DMS153 treated with DMSO at 0.1 percent for 48 hours (cell line): ENCODE measurements at regions not wholly inside any gene's neighbourhood (a gene's known extent, or its start where the extent isn't known, plus 50 kb on each side); places are given as distances from the start of the nearest gene placed in this dataset.
A peak's percentile ranks its signal among the peaks of the same experiment; 100 is the strongest.
"Not testable (repeated sequence)": the region's sequence is repeated elsewhere in the genome, so short reads cannot be mapped to it uniquely, and the experiment has no call there.

Experiments used
- DNase-seq: peaks from one replicate; lab custom pipeline; 2025; ENCODE audit not compliant: unreplicated experiment; lab: John Stamatoyannopoulos, UW

- DNase-seq = no peak
Measured at GRCh38 chr6:20263059-20263458, 50.8 kb upstream of the MBOAT1 start.

- DNase-seq = no peak
Measured at GRCh38 chr6:20265842-20266241, 53.6 kb upstream of the MBOAT1 start.

DNA sequence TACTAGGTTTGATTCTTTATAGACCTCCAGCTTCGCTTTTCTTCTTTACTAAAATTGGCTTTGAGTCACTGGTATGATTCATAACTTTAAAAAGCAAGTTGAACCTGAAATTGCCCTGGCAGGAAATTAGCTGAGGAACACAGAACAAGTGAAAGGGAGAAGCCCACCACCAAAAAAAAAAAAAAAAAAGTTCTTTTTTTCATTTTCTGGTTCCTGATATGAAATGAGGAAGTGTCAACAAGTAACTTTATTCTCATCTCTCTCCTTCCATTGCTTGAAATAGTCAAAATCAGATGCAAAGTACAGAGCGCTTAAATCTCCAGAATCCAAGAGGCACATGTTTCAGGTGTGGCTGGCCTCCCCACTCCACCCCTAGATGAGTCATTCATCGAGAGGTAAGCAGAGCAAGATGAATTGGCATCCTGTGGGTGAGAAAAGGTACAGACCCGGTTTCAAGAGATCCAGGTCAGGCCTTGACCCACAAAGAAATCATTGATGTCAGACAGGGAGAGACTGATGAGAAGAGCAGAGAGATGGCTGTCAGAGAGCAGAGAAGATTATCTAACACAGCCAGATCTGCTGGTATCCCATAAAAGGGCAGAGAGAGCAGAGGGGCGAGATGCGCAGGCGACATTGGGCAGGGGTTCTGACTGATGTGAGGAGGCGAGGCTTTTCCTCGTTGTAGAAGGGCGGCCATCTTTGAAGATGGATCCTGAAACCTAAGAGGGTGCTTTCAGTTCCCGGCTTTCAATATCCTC lies 54.8 kb upstream of the MBOAT1 start:
- no peak for DNase-seq

DNA sequence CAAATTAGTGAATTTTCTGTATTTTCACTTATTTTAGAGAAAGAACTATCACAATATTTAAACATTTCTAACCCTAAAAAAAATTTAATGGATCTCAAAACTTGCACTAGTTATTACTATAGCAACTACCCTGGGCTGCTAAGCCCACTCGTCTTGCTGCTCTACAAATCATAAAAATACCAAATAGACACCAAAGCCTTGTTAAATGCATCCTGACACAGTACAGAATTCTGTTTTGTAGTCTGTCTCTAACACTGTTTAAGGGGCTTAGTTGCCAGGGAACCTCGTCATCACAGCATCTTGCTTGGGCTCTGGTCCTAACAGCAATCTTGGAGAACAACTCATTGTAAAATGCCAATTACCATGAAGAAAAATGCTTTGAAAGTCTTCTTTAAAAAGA lies 56.9 kb upstream of the MBOAT1 start:
- DNase-seq = no peak

- DNase-seq = no peak
Measured at GRCh38 chr6:20271818-20272217, 59.5 kb upstream of the MBOAT1 start.

DNA sequence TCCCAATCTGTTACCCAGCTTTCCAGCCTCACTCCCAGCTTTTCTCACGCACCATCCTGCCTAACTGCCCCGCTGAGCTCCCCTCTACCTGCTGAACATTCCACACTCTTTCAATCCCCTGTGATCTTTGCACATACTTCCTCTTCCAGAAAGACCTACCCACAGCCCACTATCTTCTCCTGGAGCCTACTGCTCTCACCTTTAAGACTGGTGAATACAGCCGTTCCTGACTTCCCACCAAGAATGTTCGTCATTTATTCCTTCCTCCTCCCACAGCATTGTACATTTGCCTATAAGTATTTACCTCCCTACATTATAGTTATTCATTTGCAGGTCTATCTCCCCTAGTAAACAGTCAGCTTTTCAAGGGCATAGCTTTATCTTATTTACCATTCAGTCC lies 61.9 kb upstream of the MBOAT1 start:
- DNase-seq = no peak

- not testable (repeated sequence) for DNase-seq
Measured at GRCh38 chr6:20275837-20276236, 63.6 kb upstream of the MBOAT1 start.

DNA sequence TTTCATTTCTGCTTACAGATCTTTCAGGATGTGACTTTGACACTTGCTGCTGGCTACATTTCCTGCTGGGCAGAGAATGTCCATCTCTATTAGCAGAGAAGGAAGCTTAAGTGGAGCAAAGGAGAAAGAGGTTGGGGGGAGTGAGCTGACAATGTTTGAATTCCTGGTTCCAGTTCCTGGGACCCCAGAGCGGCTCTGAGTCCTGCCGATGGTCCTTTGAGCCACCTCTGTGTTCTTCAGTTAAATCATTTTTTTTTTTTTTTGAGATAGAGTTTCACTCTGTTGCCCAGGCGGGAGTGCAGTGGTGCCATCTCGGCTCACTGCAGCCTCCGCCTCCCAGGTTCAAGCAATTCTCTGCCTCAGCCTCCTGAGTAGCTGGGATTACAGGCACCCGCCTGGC lies 65.5 kb upstream of the MBOAT1 start:
- DNase-seq = not testable (repeated sequence)

GRCh38 chr6:20279051-20279450 lies 66.8 kb upstream of the MBOAT1 start:
- no peak for DNase-seq

DNA sequence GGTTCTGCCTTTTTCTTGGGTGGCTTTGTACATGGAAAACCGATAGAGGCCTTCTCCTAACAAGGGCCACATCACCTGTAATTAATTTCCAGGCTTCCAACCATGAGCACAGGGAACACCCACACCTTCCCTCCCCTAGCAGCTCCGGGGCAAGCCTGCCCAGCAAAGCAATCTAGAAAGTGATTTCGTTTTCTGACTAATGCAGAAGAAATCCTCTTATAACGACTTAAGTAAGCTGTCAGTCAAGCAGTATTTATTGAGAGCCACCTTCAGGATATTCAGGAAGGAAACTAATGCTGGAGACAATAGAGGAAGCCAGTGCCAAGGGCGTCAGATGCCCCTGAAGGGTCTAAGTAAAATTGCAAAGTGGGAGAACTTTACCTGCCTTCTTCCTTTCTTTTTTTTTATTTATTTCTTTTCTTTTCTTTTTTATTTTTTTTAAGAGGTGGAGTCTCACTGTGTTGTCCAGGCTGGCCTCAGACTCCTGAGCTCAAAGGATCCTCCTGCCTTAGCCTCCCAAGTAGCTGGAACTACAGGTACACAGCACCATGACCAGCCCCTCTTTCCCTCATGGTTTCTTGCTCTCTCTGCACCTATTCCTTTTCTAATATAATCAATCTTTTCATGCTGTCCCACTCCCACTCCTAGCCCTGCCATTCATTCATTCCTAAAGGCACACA lies 67.5 kb upstream of the MBOAT1 start:
- DNase-seq = no peak

GRCh38 chr6:20280288-20280621 lies 68.0 kb upstream of the MBOAT1 start:
- no peak for DNase-seq

GRCh38 chr6:20284672-20285071 lies 72.4 kb upstream of the MBOAT1 start:
- no peak for DNase-seq

GRCh38 chr6:20286968-20287565 lies 74.8 kb upstream of the MBOAT1 start:
- DNase-seq = no peak

GRCh38 chr6:20291764-20292580 lies 79.7 kb upstream of the MBOAT1 start:
- peak; percentile 78 for DNase-seq

GRCh38 chr6:20292905-20293304 lies 80.6 kb upstream of the MBOAT1 start:
- no peak for DNase-seq

- no peak for DNase-seq
Measured at GRCh38 chr6:20301256-20301655, 89.0 kb upstream of the MBOAT1 start.

- DNase-seq = no peak
Measured at GRCh38 chr6:20302168-20302567, 89.9 kb upstream of the MBOAT1 start.

- DNase-seq = no peak
Measured at GRCh38 chr6:20302702-20303251, 90.5 kb upstream of the MBOAT1 start.

DNA sequence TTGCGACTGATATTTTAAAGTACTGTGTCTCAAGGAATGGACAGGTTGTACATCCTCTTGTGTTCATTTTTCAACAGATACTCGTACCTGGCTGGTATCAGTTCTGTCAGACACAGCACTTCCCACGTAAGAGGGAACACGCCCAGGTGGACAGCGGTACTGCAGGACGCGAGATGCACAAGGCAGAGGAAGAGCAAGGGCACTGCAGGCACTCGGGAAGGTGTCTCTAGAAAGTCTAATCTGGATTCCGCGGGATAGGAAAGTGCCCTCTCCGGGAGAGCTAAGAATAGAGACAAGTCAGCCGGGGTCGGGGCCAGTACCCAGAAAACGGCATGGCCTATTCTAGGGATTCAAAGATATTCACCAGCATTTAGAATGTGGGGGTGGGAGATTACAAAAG lies 94.2 kb upstream of the MBOAT1 start:
- DNase-seq = no peak

GRCh38 chr6:20309186-20309585 lies 92.5 kb upstream of the E2F3 start:
- DNase-seq = no peak

- DNase-seq = no peak
Measured at GRCh38 chr6:20310185-20310584, 91.5 kb upstream of the E2F3 start.
